OCI-LY7 (cell line): ENCODE measurements at regions not wholly inside any gene's neighbourhood (a gene's known extent, or its start where the extent isn't known, plus 50 kb on each side); places are given as distances from the start of the nearest gene placed in this dataset.

Experiments
- BruUV-seq: library from RNA; stranded (reverse); fragments of 400-500 nt; replicated peaks from 2 replicates; lab custom pipeline; 2021; lab: Mats Ljungman, UMichigan
- CTCF ChIA-PET: fragments of 300-600 bp; sonication (Branson Sonifier 250); formaldehyde crosslinking; loops from one replicate; lab custom pipeline; 2022; ENCODE audit warnings: antibody characterized with exemption; ENCODE audit not compliant: unreplicated experiment; lab: Charles Lee
- POLR2A ChIA-PET: fragments of 300-600 bp; sonication (Branson Sonifier 250); formaldehyde crosslinking; loops from one replicate; lab custom pipeline; 2022; ENCODE audit warnings: antibody characterized with exemption; lab: Charles Lee
- DNase-seq: peaks from one replicate; pipeline ENCODE4 v3.0.0-alpha.2; 2015; ENCODE audit warnings: low spot score
- H2AFZ ChIP-seq: fragments of 200-600 bp; sonication (generic), shearing (Covaris generic); 2 replicates; pipeline ENCODE4 v1.6.1; 2014; ENCODE audit warnings: mild to moderate bottlenecking, antibody characterized with exemption, low read length, moderate library complexity
- H3K27ac ChIP-seq: fragments of 200-600 bp; sonication (generic); 2 replicates; pipeline ENCODE4 v1.5.1; 2014; ENCODE audit warnings: mixed run types, low read depth, mild to moderate bottlenecking, moderate library complexity, low read length, inconsistent platforms; ENCODE audit not compliant: poor library complexity, severe bottlenecking
- H3K36me3 ChIP-seq: fragments of 200-600 bp; sonication (generic); 2 replicates; pipeline ENCODE4 v1.6.1; 2014; ENCODE audit warnings: mild to moderate bottlenecking, antibody characterized with exemption, low read length, moderate library complexity, mixed read lengths; ENCODE audit not compliant: insufficient read depth
- H3K4me1 ChIP-seq: fragments of 200-600 bp; sonication (generic); 2 replicates; pipeline ENCODE4 v1.5.1; 2014; ENCODE audit warnings: mild to moderate bottlenecking, low read length; ENCODE audit not compliant: insufficient read depth, poor library complexity, severe bottlenecking
- H3K4me2 ChIP-seq: fragments of 200-600 bp; sonication (generic); 2 replicates; pipeline ENCODE4 v1.6.1; 2014; ENCODE audit warnings: mild to moderate bottlenecking, low read length
- H3K4me3 ChIP-seq: fragments of 200-600 bp; sonication (generic); 2 replicates; pipeline ENCODE4 v1.5.1; 2014; ENCODE audit warnings: mild to moderate bottlenecking, low read depth, low read length; ENCODE audit not compliant: poor library complexity, severe bottlenecking
- H3K79me2 ChIP-seq: fragments of 200-600 bp; sonication (generic); 2 replicates; pipeline ENCODE4 v1.6.1; 2016; ENCODE audit warnings: low read depth, mild to moderate bottlenecking, low read length, moderate library complexity, mixed read lengths; ENCODE audit not compliant: insufficient read depth
- H3K9me2 ChIP-seq: fragments of 200-600 bp; sonication (generic); 2 replicates; pipeline ENCODE4 v1.6.1; 2016; ENCODE audit warnings: mild to moderate bottlenecking, low read length, mixed read lengths; ENCODE audit not compliant: insufficient read depth
- H3K9me3 ChIP-seq: fragments of 200-600 bp; sonication (generic); 2 replicates; pipeline ENCODE4 v1.6.1; 2014; ENCODE audit warnings: mild to moderate bottlenecking, mixed run types, low read length, mixed read lengths
- H4K20me1 ChIP-seq: fragments of 200-600 bp; sonication (generic); 2 replicates; pipeline ENCODE4 v1.6.1; 2014; ENCODE audit warnings: mild to moderate bottlenecking, antibody characterized with exemption, low read length, moderate library complexity, mixed read lengths; ENCODE audit not compliant: insufficient read depth
- EZH2phosphoT487 ChIP-seq: fragments of 200-600 bp; sonication (generic); IDR thresholded peaks from 2 replicates; pipeline ENCODE4 v1.6.1; 2018; ENCODE audit warnings: low read depth, borderline replicate concordance, mild to moderate bottlenecking, mixed run types, antibody characterized with exemption, low read length, moderate library complexity, mixed read lengths
- intact Hi-C: fragments of 100-400 bp; cut with micrococcal nuclease; formaldehyde crosslinking; loops from one replicate; pipeline ENCODE4 v1.10.0; 2022; ENCODE audit not compliant: unreplicated experiment
- TF ChIP-seq, protein P1 (sequence below): fragments of 200-600 bp; sonication (generic); conservative IDR thresholded peaks from 2 replicates; pipeline ENCODE4 v1.5.1; 2014; ENCODE audit warnings: mild to moderate bottlenecking, antibody characterized with exemption, low read length, moderate library complexity, mixed read lengths

GRCh38 chr20:53750827-53751619, 157.4 kb upstream of the ZNF217 start:
- Histone ChIP-seq H3K4me1 (peaks cover 56% of the 10 kb centered on the region), H3K27ac (peak overlapping the region; percentile 73), H2AFZ (peak overlapping the region; percentile 74; the same call in 1 of the 2 replicates), H3K9me3 (no peaks in the 10 kb centered on the region), H3K36me3 (no peaks in the 10 kb centered on the region), H3K9me2 (no peaks in the 10 kb centered on the region), H4K20me1 (no peaks in the 10 kb centered on the region), H3K4me2 (peak overlapping the region; percentile 73), H3K79me2 (no peaks in the 10 kb centered on the region), H3K4me3 (peak overlapping the region; percentile 27)
- intact Hi-C loops, result loop anchor here (2.0 to 5.0 kb wide), 4 partner anchors 76 to 169 kb away; no protein-coding TSS in a partner anchor
- ChIA-PET POLR2A (interaction anchor here (0.6 to 4.4 kb wide), 8 partner anchors 9 to 185 kb away, joined by 3 to 21 read pairs (median 4); no protein-coding TSS in a partner anchor), CTCF (interaction anchor here (0.8 kb wide), 1 partner anchor 14 kb away, joined by 3 read pairs; no protein-coding TSS in a partner anchor)
- peak; percentile 86 for DNase-seq
- no TSS peak for BruUV-seq
- TF ChIP-seq EZH2phosphoT487, result no peak
- TF ChIP-seq, protein P1, sequence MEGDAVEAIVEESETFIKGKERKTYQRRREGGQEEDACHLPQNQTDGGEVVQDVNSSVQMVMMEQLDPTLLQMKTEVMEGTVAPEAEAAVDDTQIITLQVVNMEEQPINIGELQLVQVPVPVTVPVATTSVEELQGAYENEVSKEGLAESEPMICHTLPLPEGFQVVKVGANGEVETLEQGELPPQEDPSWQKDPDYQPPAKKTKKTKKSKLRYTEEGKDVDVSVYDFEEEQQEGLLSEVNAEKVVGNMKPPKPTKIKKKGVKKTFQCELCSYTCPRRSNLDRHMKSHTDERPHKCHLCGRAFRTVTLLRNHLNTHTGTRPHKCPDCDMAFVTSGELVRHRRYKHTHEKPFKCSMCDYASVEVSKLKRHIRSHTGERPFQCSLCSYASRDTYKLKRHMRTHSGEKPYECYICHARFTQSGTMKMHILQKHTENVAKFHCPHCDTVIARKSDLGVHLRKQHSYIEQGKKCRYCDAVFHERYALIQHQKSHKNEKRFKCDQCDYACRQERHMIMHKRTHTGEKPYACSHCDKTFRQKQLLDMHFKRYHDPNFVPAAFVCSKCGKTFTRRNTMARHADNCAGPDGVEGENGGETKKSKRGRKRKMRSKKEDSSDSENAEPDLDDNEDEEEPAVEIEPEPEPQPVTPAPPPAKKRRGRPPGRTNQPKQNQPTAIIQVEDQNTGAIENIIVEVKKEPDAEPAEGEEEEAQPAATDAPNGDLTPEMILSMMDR, result 0 out of 2 replicates have a peak, but pooled peaks have one; percentile 16

- POLR2A ChIA-PET, result interaction anchor here (0.6 to 4.4 kb wide), 5 partner anchors 12 to 127 kb away, joined by 3 to 21 read pairs (median 4); no protein-coding TSS in a partner anchor
- Histone ChIP-seq H3K9me2 (no peaks in the 10 kb centered on the region), H3K79me2 (no peaks in the 10 kb centered on the region), H3K27ac (no peak overlapping the region), H3K4me1 (peaks cover 51% of the 10 kb centered on the region), H3K36me3 (no peaks in the 10 kb centered on the region), H3K4me3 (no peak overlapping the region), H3K4me2 (no peak overlapping the region), H4K20me1 (no peaks in the 10 kb centered on the region), H3K9me3 (no peaks in the 10 kb centered on the region), H2AFZ (no peak overlapping the region)
- BruUV-seq, result no TSS peak
- DNase-seq, result no peak
- no peak for TF ChIP-seq EZH2phosphoT487
- TF ChIP-seq, protein P1, result peak; percentile 60
- CTCF ChIA-PET, result interaction anchor here (0.9 kb wide), 1 partner anchor 14 kb away, joined by 6 read pairs; no protein-coding TSS in a partner anchor
- intact Hi-C loops, result no loop called here
Observed at GRCh38 chr20:53749499-53749898, 155.9 kb upstream of the ZNF217 start.
